ENCODE measurements at regions not wholly inside any gene's neighbourhood (a gene's known extent, or its start where the extent isn't known, plus 50 kb on each side); places are given as distances from the start of the nearest gene placed in this dataset.

- Histone ChIP-seq H3K9me3 (replicated peaks; ENCODE audit: low read length) (no peaks in the 10 kb centered on the region), H3K36me3 (ENCODE audit: insufficient read depth, low read length) (no peaks in the 10 kb centered on the region), H3K9ac (ENCODE audit: low read depth, low read length) (no peak overlapping the region), H3K27me3 (ENCODE audit: control insufficient read depth, insufficient read depth, low read length) (peaks cover 6% of the 10 kb centered on the region), H3K4me3 (ENCODE audit: low read length) (no peak overlapping the region), H3K4me1 (ENCODE audit: control insufficient read depth, insufficient read depth, low read length) (no peaks in the 10 kb centered on the region), H3K4me2 (ENCODE audit: low read length) (no peak overlapping the region)
Measured at GRCh38 chr10:90561666-90562065, 296.2 kb downstream of the HTR7 start.

DNA sequence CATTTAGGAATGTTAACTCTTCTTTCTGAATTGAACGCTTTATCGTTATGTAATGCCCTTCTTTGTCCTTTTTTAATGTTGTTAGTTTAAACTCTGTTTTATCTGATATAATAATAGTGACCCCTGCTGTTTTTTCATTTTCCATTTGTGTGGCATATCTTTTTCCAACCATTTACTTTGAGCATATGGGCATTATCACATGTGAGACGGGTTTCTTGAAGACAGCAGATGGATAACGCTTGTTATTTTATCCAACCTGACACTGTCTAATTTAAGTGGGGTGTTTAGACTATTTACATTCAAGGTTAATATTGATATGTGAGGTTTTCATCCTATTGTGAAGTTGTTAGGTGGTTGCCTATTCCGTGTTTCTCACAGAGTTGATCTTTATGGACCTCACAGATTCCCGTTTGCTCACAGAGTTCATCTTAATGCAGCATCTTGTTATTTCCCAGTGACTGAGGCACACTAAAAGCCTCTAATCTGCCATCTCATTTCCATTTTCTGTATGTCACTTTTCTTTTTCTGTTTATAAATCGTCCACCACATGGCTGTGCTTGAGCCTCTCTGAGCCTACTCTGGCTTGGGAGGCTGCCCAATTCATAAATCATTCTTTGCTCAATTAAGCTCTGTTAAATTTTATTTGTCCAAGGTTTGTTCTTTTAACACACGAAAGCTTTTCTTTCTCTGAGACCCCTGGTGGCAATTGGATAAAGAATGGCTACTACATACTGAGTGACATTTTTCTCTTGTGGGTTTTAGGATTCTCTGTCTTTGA is 286.2 kb downstream of the HTR7 start:
- Histone ChIP-seq H3K4me3 (ENCODE audit: low read length) (no peak overlapping the region), H3K4me2 (ENCODE audit: low read length) (no peak overlapping the region), H3K9ac (ENCODE audit: low read depth, low read length) (no peak overlapping the region), H3K9me3 (replicated peaks; ENCODE audit: low read length) (no peaks in the 10 kb centered on the region), H3K27me3 (ENCODE audit: control insufficient read depth, insufficient read depth, low read length) (peaks cover 7% of the 10 kb centered on the region), H3K36me3 (ENCODE audit: insufficient read depth, low read length) (no peaks in the 10 kb centered on the region), H3K4me1 (ENCODE audit: control insufficient read depth, insufficient read depth, low read length) (no peaks in the 10 kb centered on the region)

- Histone ChIP-seq H3K9me3 (replicated peaks; ENCODE audit: low read length) (no peaks in the 10 kb centered on the region), H3K27me3 (ENCODE audit: control insufficient read depth, insufficient read depth, low read length) (peaks cover 7% of the 10 kb centered on the region), H3K4me2 (ENCODE audit: low read length) (no peak overlapping the region), H3K4me1 (ENCODE audit: control insufficient read depth, insufficient read depth, low read length) (peaks cover 3% of the 10 kb centered on the region), H3K9ac (ENCODE audit: low read depth, low read length) (no peak overlapping the region), H3K4me3 (ENCODE audit: low read length) (no peak overlapping the region), H3K36me3 (ENCODE audit: insufficient read depth, low read length) (no peaks in the 10 kb centered on the region)
Measured at GRCh38 chr10:90575125-90575524, 282.7 kb downstream of the HTR7 start.

GRCh38 chr10:90577569-90577968 is 280.3 kb downstream of the HTR7 start:
- H3K4me2 ChIP-seq (ENCODE audit: low read length), result no peak overlapping the region
- H3K27me3 ChIP-seq (ENCODE audit: control insufficient read depth, insufficient read depth, low read length), result peaks cover 7% of the 10 kb centered on the region
- no peak overlapping the region for H3K4me3 ChIP-seq (ENCODE audit: low read length)
- H3K4me1 ChIP-seq (ENCODE audit: control insufficient read depth, insufficient read depth, low read length), result peaks cover 3% of the 10 kb centered on the region
- no peaks in the 10 kb centered on the region for H3K36me3 ChIP-seq (ENCODE audit: insufficient read depth, low read length)
- H3K9me3 ChIP-seq (replicated peaks; ENCODE audit: low read length), result no peaks in the 10 kb centered on the region
- no peak overlapping the region for H3K9ac ChIP-seq (ENCODE audit: low read depth, low read length)

DNA sequence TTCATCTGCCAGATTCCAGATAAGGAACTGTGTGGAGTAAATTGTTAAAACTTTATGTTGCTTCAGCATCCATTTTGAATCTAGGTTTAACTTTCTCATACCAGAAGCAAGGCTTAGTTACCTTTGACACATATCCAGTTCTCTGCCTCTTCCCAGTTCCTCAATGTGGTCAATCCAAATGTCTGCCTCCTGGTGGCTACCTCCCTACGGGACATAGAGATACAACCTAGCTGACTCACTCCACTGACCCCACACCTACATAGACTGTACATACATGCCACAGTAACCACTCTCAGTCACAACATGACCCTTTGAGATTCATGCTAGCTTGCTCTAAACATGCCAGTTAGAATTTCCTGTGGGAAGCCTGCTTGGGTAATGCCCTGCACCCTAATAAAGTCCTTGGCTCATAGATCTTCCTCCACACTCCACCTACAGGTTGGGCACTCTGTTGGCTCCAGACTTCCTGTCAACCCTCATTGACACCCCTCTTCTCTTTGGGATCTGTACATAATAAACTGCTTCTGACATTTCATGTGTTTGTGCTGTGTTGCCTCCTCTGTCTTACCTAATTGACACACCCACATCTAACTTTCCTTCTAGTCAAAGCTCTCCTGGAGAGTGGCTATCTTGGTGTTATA is 278.1 kb downstream of the HTR7 start:
- Histone ChIP-seq H3K4me1 (ENCODE audit: control insufficient read depth, insufficient read depth, low read length) (peaks cover 3% of the 10 kb centered on the region), H3K4me2 (ENCODE audit: low read length) (no peak overlapping the region), H3K36me3 (ENCODE audit: insufficient read depth, low read length) (no peaks in the 10 kb centered on the region), H3K9me3 (replicated peaks; ENCODE audit: low read length) (no peaks in the 10 kb centered on the region), H3K4me3 (ENCODE audit: low read length) (no peak overlapping the region), H3K9ac (ENCODE audit: low read depth, low read length) (no peak overlapping the region), H3K27me3 (ENCODE audit: control insufficient read depth, insufficient read depth, low read length) (no peaks in the 10 kb centered on the region)

DNA sequence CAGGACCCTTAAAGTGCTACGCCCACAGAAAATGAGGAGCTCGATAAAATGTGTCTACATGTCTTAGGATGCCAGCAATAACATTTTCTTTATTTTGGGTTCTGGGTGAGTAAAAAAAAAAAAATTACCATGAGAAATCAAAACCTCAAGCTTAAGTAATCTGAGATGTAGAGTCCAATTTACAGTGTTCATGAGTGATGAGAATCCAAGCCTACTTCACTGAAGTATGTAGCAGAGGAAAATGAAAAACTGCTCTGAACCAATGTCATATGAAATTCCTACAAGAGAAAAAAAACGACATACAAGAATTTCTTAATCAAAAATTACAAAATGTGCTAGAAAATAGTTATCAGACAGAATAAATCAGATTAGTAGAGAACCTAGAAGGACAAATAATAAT is 274.4 kb downstream of the HTR7 start:
- Histone ChIP-seq H3K4me3 (ENCODE audit: low read length) (no peak overlapping the region), H3K9me3 (replicated peaks; ENCODE audit: low read length) (no peaks in the 10 kb centered on the region), H3K4me2 (ENCODE audit: low read length) (no peak overlapping the region), H3K4me1 (ENCODE audit: control insufficient read depth, insufficient read depth, low read length) (peaks cover 14% of the 10 kb centered on the region), H3K27me3 (ENCODE audit: control insufficient read depth, insufficient read depth, low read length) (no peaks in the 10 kb centered on the region), H3K36me3 (ENCODE audit: insufficient read depth, low read length) (no peaks in the 10 kb centered on the region), H3K9ac (ENCODE audit: low read depth, low read length) (no peak overlapping the region)

GRCh38 chr10:90587081-90587491 is 270.8 kb downstream of the HTR7 start:
- Histone ChIP-seq H3K4me2 (ENCODE audit: low read length) (peak overlapping the region; percentile 13), H3K4me3 (ENCODE audit: low read length) (no peak overlapping the region), H3K36me3 (ENCODE audit: insufficient read depth, low read length) (no peaks in the 10 kb centered on the region), H3K27me3 (ENCODE audit: control insufficient read depth, insufficient read depth, low read length) (peaks cover 2% of the 10 kb centered on the region), H3K9me3 (replicated peaks; ENCODE audit: low read length) (no peaks in the 10 kb centered on the region), H3K9ac (ENCODE audit: low read depth, low read length) (no peak overlapping the region), H3K4me1 (ENCODE audit: control insufficient read depth, insufficient read depth, low read length) (peaks cover 15% of the 10 kb centered on the region)

DNA sequence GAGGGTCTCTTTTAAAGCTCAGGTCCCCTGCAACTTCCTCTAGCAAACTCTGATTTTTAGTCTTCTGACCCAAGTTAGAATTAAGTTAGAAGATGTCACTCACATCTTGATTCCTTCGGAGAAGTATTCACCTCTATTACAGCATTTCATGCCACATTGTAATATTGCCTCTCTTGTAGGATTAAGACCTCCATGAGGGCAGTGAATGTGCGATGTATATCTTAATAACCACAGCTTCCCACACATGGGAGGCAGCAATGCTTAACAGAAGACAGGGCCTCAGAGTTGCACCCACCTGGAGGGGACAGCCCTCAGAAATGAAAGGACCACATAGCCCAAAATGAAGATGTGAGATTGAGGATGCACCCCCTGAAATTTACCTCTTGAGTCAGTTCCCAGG is 270.3 kb downstream of the HTR7 start:
- Histone ChIP-seq H3K36me3 (ENCODE audit: insufficient read depth, low read length) (no peaks in the 10 kb centered on the region), H3K4me1 (ENCODE audit: control insufficient read depth, insufficient read depth, low read length) (peaks cover 15% of the 10 kb centered on the region), H3K27me3 (ENCODE audit: control insufficient read depth, insufficient read depth, low read length) (peaks cover 5% of the 10 kb centered on the region), H3K9me3 (replicated peaks; ENCODE audit: low read length) (no peaks in the 10 kb centered on the region), H3K4me2 (ENCODE audit: low read length) (peak overlapping the region; percentile 13), H3K4me3 (ENCODE audit: low read length) (no peak overlapping the region), H3K9ac (ENCODE audit: low read depth, low read length) (no peak overlapping the region)

DNA sequence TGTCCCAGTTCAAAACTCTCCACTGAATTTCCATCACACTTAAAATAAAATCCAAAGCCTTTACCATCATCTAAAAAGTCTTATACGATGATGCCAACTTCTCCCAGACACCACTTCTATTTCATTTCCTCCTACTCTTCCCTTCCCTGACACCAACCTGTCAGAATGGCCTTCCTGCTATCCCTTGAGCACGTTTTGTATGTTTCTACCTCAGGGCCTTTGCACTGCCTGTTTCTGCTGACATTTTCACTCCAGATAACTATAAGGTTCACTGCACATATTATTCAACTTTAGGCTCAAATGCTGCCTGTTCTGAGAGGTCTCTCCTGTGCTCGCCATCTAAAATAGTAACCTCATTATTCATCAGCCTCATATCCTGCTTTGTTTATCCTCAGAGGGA is 269.6 kb downstream of the HTR7 start:
- Histone ChIP-seq H3K9ac (ENCODE audit: low read depth, low read length) (no peak overlapping the region), H3K9me3 (replicated peaks; ENCODE audit: low read length) (no peaks in the 10 kb centered on the region), H3K4me2 (ENCODE audit: low read length) (no peak overlapping the region), H3K4me3 (ENCODE audit: low read length) (no peak overlapping the region), H3K27me3 (ENCODE audit: control insufficient read depth, insufficient read depth, low read length) (peaks cover 5% of the 10 kb centered on the region), H3K4me1 (ENCODE audit: control insufficient read depth, insufficient read depth, low read length) (peaks cover 15% of the 10 kb centered on the region), H3K36me3 (ENCODE audit: insufficient read depth, low read length) (no peaks in the 10 kb centered on the region)

DNA sequence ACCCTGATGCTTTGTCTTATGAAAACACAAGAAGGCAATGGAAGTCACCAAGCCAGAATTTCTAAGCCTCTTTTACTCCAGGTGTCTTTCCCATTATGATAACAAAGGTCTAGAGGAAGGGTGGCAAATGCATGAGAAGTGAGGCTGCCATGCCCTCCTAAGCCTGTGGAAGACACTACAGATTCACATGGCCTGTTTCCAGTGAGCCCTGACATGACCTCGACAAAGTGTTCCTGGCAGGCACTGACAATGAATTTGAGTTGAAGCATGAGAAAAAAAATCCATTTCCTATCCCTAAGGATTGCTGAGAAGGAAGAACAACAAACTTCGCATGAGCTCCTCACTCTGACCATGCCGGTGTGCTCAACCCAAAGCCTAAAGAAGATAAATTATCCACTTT is 268.0 kb downstream of the HTR7 start:
- H3K4me2 ChIP-seq (ENCODE audit: low read length), result no peak overlapping the region
- H3K27me3 ChIP-seq (ENCODE audit: control insufficient read depth, insufficient read depth, low read length), result peaks cover 9% of the 10 kb centered on the region
- peaks cover 15% of the 10 kb centered on the region for H3K4me1 ChIP-seq (ENCODE audit: control insufficient read depth, insufficient read depth, low read length)
- no peak overlapping the region for H3K9ac ChIP-seq (ENCODE audit: low read depth, low read length)
- H3K36me3 ChIP-seq (ENCODE audit: insufficient read depth, low read length), result no peaks in the 10 kb centered on the region
- H3K4me3 ChIP-seq (ENCODE audit: low read length), result no peak overlapping the region
- no peaks in the 10 kb centered on the region for H3K9me3 ChIP-seq (replicated peaks; ENCODE audit: low read length)

- Histone ChIP-seq H3K9me3 (replicated peaks; ENCODE audit: low read length) (no peaks in the 10 kb centered on the region), H3K27me3 (ENCODE audit: control insufficient read depth, insufficient read depth, low read length) (peaks cover 20% of the 10 kb centered on the region), H3K4me3 (ENCODE audit: low read length) (no peak overlapping the region), H3K4me1 (ENCODE audit: control insufficient read depth, insufficient read depth, low read length) (peaks cover 15% of the 10 kb centered on the region), H3K4me2 (ENCODE audit: low read length) (no peak overlapping the region), H3K36me3 (ENCODE audit: insufficient read depth, low read length) (no peaks in the 10 kb centered on the region), H3K9ac (ENCODE audit: low read depth, low read length) (no peak overlapping the region)
Measured at GRCh38 chr10:90591629-90592028, 266.2 kb downstream of the HTR7 start.

All from skeletal muscle satellite cell (primary cell).